Neural progenitor cell (in vitro differentiated cells): ENCODE measurements at regions not wholly inside any gene's neighbourhood (a gene's known extent, or its start where the extent isn't known, plus 50 kb on each side); places are given as distances from the start of the nearest gene placed in this dataset.

ENCODE experiments used
- EZH2 ChIP-seq: fragments of 200-600 bp; sonication (generic); IDR thresholded peaks from 2 replicates; pipeline ENCODE4 v1.6.1; 2017; ENCODE audit warnings: antibody characterized with exemption, mild to moderate bottlenecking, moderate library complexity
- EZH2phosphoT487 ChIP-seq: fragments of 200-600 bp; sonication (generic); IDR thresholded peaks from 2 replicates; pipeline ENCODE4 v1.6.1; 2017; ENCODE audit warnings: antibody characterized with exemption
- TF ChIP-seq, protein P1 (sequence below): fragments of 200-600 bp; sonication (generic); IDR thresholded peaks from 2 replicates; pipeline ENCODE4 v1.5.1; 2017; ENCODE audit warnings: antibody characterized with exemption, mild to moderate bottlenecking

DNA sequence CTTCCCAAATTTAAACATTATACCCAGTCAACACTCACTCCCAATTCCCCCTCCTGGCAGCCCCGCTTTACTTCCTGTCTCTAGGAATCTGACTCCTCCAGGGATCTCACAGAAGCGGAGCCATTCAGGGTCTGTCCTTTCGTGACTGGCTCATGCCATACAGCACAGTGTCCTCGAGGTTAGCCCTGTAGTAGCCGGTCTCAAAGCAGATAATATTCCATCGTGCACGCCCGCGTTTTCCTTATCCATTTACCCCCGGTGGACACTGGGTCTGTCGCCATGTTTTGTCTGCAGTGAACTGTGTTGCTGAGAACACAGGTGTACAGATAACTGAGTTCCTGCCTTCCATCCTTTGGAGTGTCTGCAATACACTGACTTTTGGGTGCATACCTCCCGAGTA, 95.3 kb downstream of the TTLL2 start:
- TF ChIP-seq, protein P1, sequence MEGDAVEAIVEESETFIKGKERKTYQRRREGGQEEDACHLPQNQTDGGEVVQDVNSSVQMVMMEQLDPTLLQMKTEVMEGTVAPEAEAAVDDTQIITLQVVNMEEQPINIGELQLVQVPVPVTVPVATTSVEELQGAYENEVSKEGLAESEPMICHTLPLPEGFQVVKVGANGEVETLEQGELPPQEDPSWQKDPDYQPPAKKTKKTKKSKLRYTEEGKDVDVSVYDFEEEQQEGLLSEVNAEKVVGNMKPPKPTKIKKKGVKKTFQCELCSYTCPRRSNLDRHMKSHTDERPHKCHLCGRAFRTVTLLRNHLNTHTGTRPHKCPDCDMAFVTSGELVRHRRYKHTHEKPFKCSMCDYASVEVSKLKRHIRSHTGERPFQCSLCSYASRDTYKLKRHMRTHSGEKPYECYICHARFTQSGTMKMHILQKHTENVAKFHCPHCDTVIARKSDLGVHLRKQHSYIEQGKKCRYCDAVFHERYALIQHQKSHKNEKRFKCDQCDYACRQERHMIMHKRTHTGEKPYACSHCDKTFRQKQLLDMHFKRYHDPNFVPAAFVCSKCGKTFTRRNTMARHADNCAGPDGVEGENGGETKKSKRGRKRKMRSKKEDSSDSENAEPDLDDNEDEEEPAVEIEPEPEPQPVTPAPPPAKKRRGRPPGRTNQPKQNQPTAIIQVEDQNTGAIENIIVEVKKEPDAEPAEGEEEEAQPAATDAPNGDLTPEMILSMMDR = no peak
- TF ChIP-seq EZH2 = no peak
- TF ChIP-seq EZH2phosphoT487 = no peak
